Endothelial cell (in vitro differentiated cells): ENCODE measurements at regions not wholly inside any gene's neighbourhood (a gene's known extent, or its start where the extent isn't known, plus 50 kb on each side); places are given as distances from the start of the nearest gene placed in this dataset.

Experiments used
- DNase-seq: peaks from one replicate; pipeline ENCODE4 v3.0.0; 2021; ENCODE audit warnings: low spot score
- H3K27ac Mint-ChIP-seq: one replicate; pipeline ENCODE4 v1.8.0; 2021; ENCODE audit warnings: mixed read lengths, inconsistent platforms; ENCODE audit not compliant: unreplicated experiment
- H3K27me3 Mint-ChIP-seq: one replicate; pipeline ENCODE4 v1.8.0; 2021; ENCODE audit warnings: mild to moderate bottlenecking, moderate library complexity, mixed read lengths, inconsistent platforms; ENCODE audit not compliant: unreplicated experiment
- H3K36me3 Mint-ChIP-seq: one replicate; pipeline ENCODE4 v1.8.0; 2021; ENCODE audit warnings: mild to moderate bottlenecking, low read depth, mixed read lengths, inconsistent platforms; ENCODE audit not compliant: unreplicated experiment
- H3K4me1 Mint-ChIP-seq: one replicate; pipeline ENCODE4 v1.8.0; 2021; ENCODE audit warnings: mild to moderate bottlenecking, mixed read lengths, inconsistent platforms; ENCODE audit not compliant: unreplicated experiment
- H3K4me3 Mint-ChIP-seq: one replicate; pipeline ENCODE4 v1.8.0; 2021; ENCODE audit warnings: mild to moderate bottlenecking, mixed read lengths, inconsistent platforms; ENCODE audit not compliant: unreplicated experiment
- H3K9me3 Mint-ChIP-seq: one replicate; pipeline ENCODE4 v1.8.0; 2021; ENCODE audit warnings: mixed read lengths, inconsistent platforms; ENCODE audit not compliant: unreplicated experiment
- CTCF ChIP-seq: fragments of 200-600 bp; sonication (generic); IDR thresholded peaks from one replicate; pipeline ENCODE4 v1.5.0; 2021; ENCODE audit warnings: antibody characterized with exemption; ENCODE audit not compliant: unreplicated experiment

GRCh38 chr1:232280910-232281309 is 349.0 kb downstream of the SIPA1L2 start:
- Mint-ChIP-seq H3K4me1 (peaks cover 15% of the 10 kb centered on the region), H3K27ac (no peak overlapping the region), H3K4me3 (no peak overlapping the region), H3K27me3 (peaks cover 4% of the 10 kb centered on the region), H3K36me3 (no peaks in the 10 kb centered on the region), H3K9me3 (no peaks in the 10 kb centered on the region)
- no peak for TF ChIP-seq CTCF
- no peak for DNase-seq

- DNase-seq = no peak
- H3K27ac Mint-ChIP-seq = no peak overlapping the region
- H3K27me3 Mint-ChIP-seq = peaks cover 4% of the 10 kb centered on the region
- H3K36me3 Mint-ChIP-seq = no peaks in the 10 kb centered on the region
- H3K4me3 Mint-ChIP-seq = no peak overlapping the region
- TF ChIP-seq CTCF = no peak
- H3K9me3 Mint-ChIP-seq = no peaks in the 10 kb centered on the region
- H3K4me1 Mint-ChIP-seq = peaks cover 15% of the 10 kb centered on the region
Observed at GRCh38 chr1:232279909-232280400, 350.0 kb downstream of the SIPA1L2 start.

- Mint-ChIP-seq H3K36me3 (no peaks in the 10 kb centered on the region), H3K4me1 (peaks cover 15% of the 10 kb centered on the region), H3K27ac (no peak overlapping the region), H3K27me3 (peaks cover 4% of the 10 kb centered on the region), H3K4me3 (no peak overlapping the region), H3K9me3 (no peaks in the 10 kb centered on the region)
- TF ChIP-seq CTCF = no peak
- DNase-seq = no peak
Observed at GRCh38 chr1:232278925-232279324, 351.0 kb downstream of the SIPA1L2 start.

GRCh38 chr1:232276651-232277050 is 353.3 kb downstream of the SIPA1L2 start:
- H3K36me3 Mint-ChIP-seq = no peaks in the 10 kb centered on the region
- H3K4me1 Mint-ChIP-seq = peaks cover 18% of the 10 kb centered on the region

More at GRCh38 chr1:232276651-232277050, 353.3 kb downstream of the SIPA1L2 start:
- H3K4me3 Mint-ChIP-seq = no peak overlapping the region
- no peak for TF ChIP-seq CTCF
- H3K27ac Mint-ChIP-seq = no peak overlapping the region
- no peaks in the 10 kb centered on the region for H3K9me3 Mint-ChIP-seq
- no peak for DNase-seq
- peaks cover 2% of the 10 kb centered on the region for H3K27me3 Mint-ChIP-seq
